SK-N-SH (cell line): ENCODE measurements at regions not wholly inside any gene's neighbourhood (a gene's known extent, or its start where the extent isn't known, plus 50 kb on each side); places are given as distances from the start of the nearest gene placed in this dataset.

Experiments used
- ELF1 ChIP-seq: IDR thresholded peaks from 2 replicates; pipeline ENCODE4 v1.4.0; 2012
- EP300 ChIP-seq, 2 experiments: IDR thresholded peaks; 2 replicates each; pipeline versions ENCODE4 v1.4.0 to v1.6.1; 2012; ENCODE audit warnings: borderline replicate concordance in 1 of 2, low read depth in 1 of 2, low read length in 1 of 2
- EZH2phosphoT487 ChIP-seq: fragments of 200-600 bp; sonication (generic); IDR thresholded peaks from 2 replicates; pipeline ENCODE4 v1.6.1; 2017; ENCODE audit warnings: low read depth, mixed run types, mild to moderate bottlenecking, antibody characterized with exemption, moderate library complexity, borderline replicate concordance
- GABPA ChIP-seq: IDR thresholded peaks from 2 replicates; pipeline ENCODE4 v1.4.0; 2012; ENCODE audit warnings: low read depth, mild to moderate bottlenecking
- NFIC ChIP-seq: IDR thresholded peaks from 2 replicates; pipeline ENCODE4 v1.4.0; 2012; ENCODE audit warnings: borderline replicate concordance
- NRF1 ChIP-seq: IDR thresholded peaks from 2 replicates; pipeline ENCODE4 v1.6.1; 2012; ENCODE audit warnings: low read depth, mild to moderate bottlenecking, low read length
- POLR2AphosphoS5 ChIP-seq: IDR thresholded peaks from 2 replicates; pipeline ENCODE4 v1.6.1; 2012; ENCODE audit warnings: low read depth, low read length
- RAD21 ChIP-seq: IDR thresholded peaks from 2 replicates; pipeline ENCODE4 v1.6.1; 2012; ENCODE audit warnings: mild to moderate bottlenecking, low read length
- SIN3A ChIP-seq: IDR thresholded peaks from 2 replicates; pipeline ENCODE4 v1.6.1; 2012; ENCODE audit warnings: low read depth, mild to moderate bottlenecking, low read length, moderate library complexity, borderline replicate concordance
- SMC3 ChIP-seq: IDR thresholded peaks from 2 replicates; pipeline ENCODE4 v1.6.1; 2012; ENCODE audit warnings: low read depth, low read length, improper control_type of control experiment
- TEAD4 ChIP-seq: IDR thresholded peaks from 2 replicates; pipeline ENCODE4 v1.4.0; 2012; ENCODE audit warnings: mild to moderate bottlenecking, borderline replicate concordance; ENCODE audit not compliant: insufficient read depth
- YY1 ChIP-seq: IDR thresholded peaks from 2 replicates; pipeline ENCODE4 v1.4.0; 2012; ENCODE audit warnings: low read depth, mild to moderate bottlenecking
- TF ChIP-seq, protein P1 (sequence below): fragments of 200-600 bp; sonication (generic); IDR thresholded peaks from 2 replicates; pipeline ENCODE4 v1.6.1; 2017; ENCODE audit warnings: antibody characterized with exemption, mild to moderate bottlenecking, moderate library complexity
- TF ChIP-seq, protein P2 (sequence below): IDR thresholded peaks from 2 replicates; pipeline ENCODE4 v1.4.0; 2012; ENCODE audit warnings: low read depth, borderline replicate concordance

DNA sequence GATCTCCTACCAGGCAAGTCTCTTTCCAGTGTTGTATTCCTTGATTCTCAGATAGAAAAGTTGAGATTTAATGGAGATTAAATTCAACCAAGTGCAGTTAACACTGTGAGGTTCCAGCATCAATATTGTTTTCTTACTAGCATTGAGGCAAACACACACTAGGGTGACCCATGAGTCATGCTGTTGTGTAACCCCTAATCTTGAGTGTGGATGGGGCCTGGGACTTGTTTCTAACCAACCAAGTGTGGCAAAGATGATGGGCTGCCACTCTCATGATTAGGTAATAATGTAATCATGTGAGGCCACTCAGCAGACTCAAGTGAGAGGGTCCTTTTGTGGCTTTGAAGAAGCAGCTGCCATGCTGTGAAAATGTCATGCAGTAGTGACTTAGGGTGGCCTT, 394.2 kb downstream of the IRX2 start:
- TF ChIP-seq, protein P1, sequence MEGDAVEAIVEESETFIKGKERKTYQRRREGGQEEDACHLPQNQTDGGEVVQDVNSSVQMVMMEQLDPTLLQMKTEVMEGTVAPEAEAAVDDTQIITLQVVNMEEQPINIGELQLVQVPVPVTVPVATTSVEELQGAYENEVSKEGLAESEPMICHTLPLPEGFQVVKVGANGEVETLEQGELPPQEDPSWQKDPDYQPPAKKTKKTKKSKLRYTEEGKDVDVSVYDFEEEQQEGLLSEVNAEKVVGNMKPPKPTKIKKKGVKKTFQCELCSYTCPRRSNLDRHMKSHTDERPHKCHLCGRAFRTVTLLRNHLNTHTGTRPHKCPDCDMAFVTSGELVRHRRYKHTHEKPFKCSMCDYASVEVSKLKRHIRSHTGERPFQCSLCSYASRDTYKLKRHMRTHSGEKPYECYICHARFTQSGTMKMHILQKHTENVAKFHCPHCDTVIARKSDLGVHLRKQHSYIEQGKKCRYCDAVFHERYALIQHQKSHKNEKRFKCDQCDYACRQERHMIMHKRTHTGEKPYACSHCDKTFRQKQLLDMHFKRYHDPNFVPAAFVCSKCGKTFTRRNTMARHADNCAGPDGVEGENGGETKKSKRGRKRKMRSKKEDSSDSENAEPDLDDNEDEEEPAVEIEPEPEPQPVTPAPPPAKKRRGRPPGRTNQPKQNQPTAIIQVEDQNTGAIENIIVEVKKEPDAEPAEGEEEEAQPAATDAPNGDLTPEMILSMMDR: no peak
- TF ChIP-seq SIN3A (no peak), GABPA (no peak), EP300 (IDR thresholded peaks at IDR 0.05; ENCODE audit: borderline replicate concordance in 1 of 2, low read depth in 1 of 2, low read length in 1 of 2) (no peak), RAD21 (no peak), ELF1 (no peak), SMC3 (no peak), TEAD4 (no peak), NFIC (no peak), POLR2AphosphoS5 (no peak), EZH2phosphoT487 (no peak), NRF1 (no peak), YY1 (no peak)
- TF ChIP-seq, protein P2, sequence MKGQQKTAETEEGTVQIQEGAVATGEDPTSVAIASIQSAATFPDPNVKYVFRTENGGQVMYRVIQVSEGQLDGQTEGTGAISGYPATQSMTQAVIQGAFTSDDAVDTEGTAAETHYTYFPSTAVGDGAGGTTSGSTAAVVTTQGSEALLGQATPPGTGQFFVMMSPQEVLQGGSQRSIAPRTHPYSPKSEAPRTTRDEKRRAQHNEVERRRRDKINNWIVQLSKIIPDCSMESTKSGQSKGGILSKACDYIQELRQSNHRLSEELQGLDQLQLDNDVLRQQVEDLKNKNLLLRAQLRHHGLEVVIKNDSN: no peak
